NCI-H2196 (cell line): ENCODE measurements at regions not wholly inside any gene's neighbourhood (a gene's known extent, or its start where the extent isn't known, plus 50 kb on each side); places are given as distances from the start of the nearest gene placed in this dataset.

Experiments
- DNase-seq: peaks from one replicate; lab custom pipeline; 2025; ENCODE audit not compliant: unreplicated experiment; lab: John Stamatoyannopoulos, UW

GRCh38 chr12:92556141-92556540 is 146.6 kb upstream of the PLEKHG7 start:
- no peak for DNase-seq

GRCh38 chr12:92554158-92555073 is 148.4 kb upstream of the PLEKHG7 start:
- no peak for DNase-seq

GRCh38 chr12:92553389-92553788 is 149.4 kb upstream of the PLEKHG7 start:
- peak; percentile 20 for DNase-seq

GRCh38 chr12:92552412-92553108 is 150.2 kb upstream of the PLEKHG7 start:
- DNase-seq: peak; percentile 20

GRCh38 chr12:92551853-92552397 is 150.9 kb upstream of the PLEKHG7 start:
- DNase-seq: no peak

GRCh38 chr12:92551210-92551609 is 151.6 kb upstream of the PLEKHG7 start:
- no peak for DNase-seq

- DNase-seq: no peak
Observed at GRCh38 chr12:92550661-92551060, 152.1 kb upstream of the PLEKHG7 start.

GRCh38 chr12:92550254-92550653 is 152.5 kb upstream of the PLEKHG7 start:
- DNase-seq: no peak

- no peak for DNase-seq
Observed at GRCh38 chr12:92549516-92549915, 153.3 kb upstream of the PLEKHG7 start.

- DNase-seq: no peak
Observed at GRCh38 chr12:92547906-92548305, 154.9 kb upstream of the PLEKHG7 start.

GRCh38 chr12:92547420-92547819 is 155.4 kb upstream of the PLEKHG7 start:
- no peak for DNase-seq

GRCh38 chr12:92546635-92547348 is 156.0 kb upstream of the PLEKHG7 start:
- no peak for DNase-seq

- no peak for DNase-seq
Observed at GRCh38 chr12:92546259-92546634, 156.5 kb upstream of the PLEKHG7 start.

GRCh38 chr12:92544322-92544721 is 158.5 kb upstream of the PLEKHG7 start:
- DNase-seq: no peak

- no peak for DNase-seq
Observed at GRCh38 chr12:92543840-92544239, 158.9 kb upstream of the PLEKHG7 start.

GRCh38 chr12:92543359-92543758 is 159.4 kb upstream of the PLEKHG7 start:
- DNase-seq: no peak

- DNase-seq: no peak
Observed at GRCh38 chr12:92541731-92542130, 161.1 kb upstream of the PLEKHG7 start.

GRCh38 chr12:92540782-92541423 is 161.9 kb upstream of the PLEKHG7 start:
- no peak for DNase-seq

GRCh38 chr12:92539976-92540781 is 162.6 kb upstream of the PLEKHG7 start:
- DNase-seq: no peak

- no peak for DNase-seq
Observed at GRCh38 chr12:92539110-92539749, 163.6 kb upstream of the PLEKHG7 start.
